CD4-positive, alpha-beta T cell (primary cell): ENCODE measurements at regions not wholly inside any gene's neighbourhood (a gene's known extent, or its start where the extent isn't known, plus 50 kb on each side); places are given as distances from the start of the nearest gene placed in this dataset.
"Not testable (repeated sequence)": the region's sequence is repeated elsewhere in the genome, so short reads cannot be mapped to it uniquely, and the experiment has no call there.

Experiments
- ATAC-seq: fragments of 200-7000 bp; cut with Tn5 transposase; one replicate; pipeline ENCODE4 v1.10.0; 2022; ENCODE audit warnings: mild to moderate bottlenecking; ENCODE audit not compliant: poor library complexity
- CTCF ChIA-PET: fragments of 350-600 bp; sonication (Branson Sonifier 250); formaldehyde crosslinking; loops from one replicate; lab custom pipeline; 2021; ENCODE audit warnings: antibody characterized with exemption, inconsistent platforms; lab: Charles Lee
- POLR2A ChIA-PET: fragments of 350-600 bp; sonication (Branson Sonifier 250); formaldehyde crosslinking; loops from one replicate; lab custom pipeline; 2021; ENCODE audit warnings: antibody characterized with exemption, inconsistent platforms; lab: Charles Lee
- DNase-seq, 14 experiments: peaks; one replicate each; pipeline ENCODE4 v3.0.0-alpha.2; 2013 to 2020; ENCODE audit warnings: mixed read lengths in 2 of 14
- H3K27ac ChIP-seq, 2 donors: one replicate each; pipeline versions ENCODE4 v1.5.1 to v1.7.0; 2013; ENCODE audit warnings: low read length in 2 of 2, low read depth in 1 of 2, mild to moderate bottlenecking in 1 of 2
- H3K27me3 ChIP-seq, 2 experiments: 1 replicate in 1 of 2; 2 replicates in 1 of 2; pipeline versions ENCODE4 v1.6.1 to v1.7.0; 2013; ENCODE audit warnings: low read length in 2 of 2, control low read depth in 1 of 2, mild to moderate bottlenecking in 1 of 2, moderate library complexity in 1 of 2; ENCODE audit not compliant: insufficient read depth in 2 of 2, control insufficient read depth in 1 of 2
- H3K36me3 ChIP-seq: one replicate; pipeline ENCODE4 v1.6.1; 2013; ENCODE audit warnings: low read length, control low read depth; ENCODE audit not compliant: insufficient read depth
- H3K4me1 ChIP-seq: one replicate; pipeline ENCODE4 v1.6.1; 2013; ENCODE audit warnings: low read length, control low read depth; ENCODE audit not compliant: insufficient read depth
- H3K4me3 ChIP-seq: one replicate; pipeline ENCODE4 v1.5.1; 2013; ENCODE audit warnings: mild to moderate bottlenecking, low read length, moderate library complexity
- H3K9me3 ChIP-seq, 2 experiments: 1 replicate in 1 of 2; 2 replicates in 1 of 2; pipeline versions ENCODE4 v1.6.1 to v1.7.0; 2013; ENCODE audit warnings: low read length in 2 of 2, mild to moderate bottlenecking in 2 of 2, control low read depth in 1 of 2, moderate library complexity in 1 of 2; ENCODE audit not compliant: control insufficient read depth in 1 of 2, insufficient read depth in 1 of 2
- H3K27ac Mint-ChIP-seq: one replicate; pipeline ENCODE4 v1.8.0; 2020; ENCODE audit warnings: mixed read lengths
- H3K27me3 Mint-ChIP-seq: one replicate; pipeline ENCODE4 v1.8.0; 2021; ENCODE audit warnings: mixed read lengths
- H3K36me3 Mint-ChIP-seq: one replicate; pipeline ENCODE4 v1.8.0; 2021; ENCODE audit warnings: low read depth, mixed read lengths
- H3K4me1 Mint-ChIP-seq: one replicate; pipeline ENCODE4 v1.8.0; 2021; ENCODE audit warnings: low read depth, mixed read lengths
- H3K4me3 Mint-ChIP-seq: one replicate; pipeline ENCODE4 v1.8.0; 2020; ENCODE audit warnings: mild to moderate bottlenecking, mixed read lengths
- H3K9me3 Mint-ChIP-seq: one replicate; pipeline ENCODE4 v1.8.0; 2020; ENCODE audit warnings: mixed read lengths
- CTCF ChIP-seq: fragments of 200-600 bp; IDR thresholded peaks from one replicate; pipeline ENCODE4 v1.8.0; 2022; ENCODE audit warnings: antibody characterized with exemption, mild to moderate bottlenecking
- intact Hi-C, 2 experiments: fragments of 100-400 bp; cut with DNase I in 1 of 2; cut with micrococcal nuclease in 1 of 2; formaldehyde crosslinking; loops; one replicate each; pipeline versions ENCODE4 v1.15.1 to v1.9.0; 2023 to 2025; cut with DNase I, micrococcal nuclease

- Mint-ChIP-seq H3K9me3 (no peaks in the 10 kb centered on the region), H3K4me1 (no peaks in the 10 kb centered on the region), H3K4me3 (no peak overlapping the region), H3K27me3 (no peaks in the 10 kb centered on the region), H3K36me3 (no peaks in the 10 kb centered on the region), H3K27ac (no peak overlapping the region)
- POLR2A ChIA-PET = no interaction called here
- H3K9me3 ChIP-seq = no peaks in the 10 kb centered on the region
- TF ChIP-seq CTCF = no peak
- intact Hi-C loops = no loop called here
- no peaks in the 10 kb centered on the region for H3K27me3 ChIP-seq
- ATAC-seq (no peak), DNase-seq (no peak)
- no peak overlapping the region for H3K4me3 ChIP-seq
- no peaks in the 10 kb centered on the region for H3K36me3 ChIP-seq
- H3K4me1 ChIP-seq = no peaks in the 10 kb centered on the region
- CTCF ChIA-PET = no interaction called here
- H3K27ac ChIP-seq = no peak overlapping the region
These were observed 67.2 kb upstream of the TGFBR2 start for GRCh38 chr3:30539206-30539605.

DNA sequence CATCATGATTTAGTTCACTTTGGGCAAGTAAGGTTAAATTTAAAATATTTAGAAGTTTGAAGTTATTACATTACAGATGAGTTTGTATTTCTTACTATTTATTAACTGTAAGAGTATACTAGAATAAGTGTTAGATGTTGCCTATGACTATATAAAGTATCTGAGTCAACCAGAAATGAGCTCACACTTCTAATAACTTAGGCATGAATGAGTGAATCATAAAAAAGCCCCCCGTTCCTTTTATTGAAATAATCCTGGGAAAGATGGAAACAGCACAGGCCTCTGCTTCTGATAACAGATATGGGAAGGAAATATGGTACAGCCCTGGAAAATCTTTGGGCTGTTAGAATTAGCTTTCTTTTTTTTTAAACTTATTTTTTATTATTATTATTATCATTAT is 66.6 kb upstream of the TGFBR2 start:
- ChIA-PET POLR2A (no interaction called here), CTCF (no interaction called here)
- no peaks in the 10 kb centered on the region for H3K36me3 ChIP-seq
- H3K27me3 Mint-ChIP-seq = no peaks in the 10 kb centered on the region
- no peak for TF ChIP-seq CTCF
- no peaks in the 10 kb centered on the region for H3K36me3 Mint-ChIP-seq
- DNase-seq = no peak
- H3K4me3 ChIP-seq = no peak overlapping the region
- no peak overlapping the region for H3K27ac Mint-ChIP-seq
- H3K9me3 Mint-ChIP-seq = no peaks in the 10 kb centered on the region
- no peak overlapping the region for H3K27ac ChIP-seq
- intact Hi-C loops = no loop called here
- H3K4me1 Mint-ChIP-seq = no peaks in the 10 kb centered on the region
- no peak overlapping the region for H3K4me3 Mint-ChIP-seq
- no peaks in the 10 kb centered on the region for H3K9me3 ChIP-seq
- ATAC-seq = no peak
- no peaks in the 10 kb centered on the region for H3K4me1 ChIP-seq
- H3K27me3 ChIP-seq = no peaks in the 10 kb centered on the region

DNA sequence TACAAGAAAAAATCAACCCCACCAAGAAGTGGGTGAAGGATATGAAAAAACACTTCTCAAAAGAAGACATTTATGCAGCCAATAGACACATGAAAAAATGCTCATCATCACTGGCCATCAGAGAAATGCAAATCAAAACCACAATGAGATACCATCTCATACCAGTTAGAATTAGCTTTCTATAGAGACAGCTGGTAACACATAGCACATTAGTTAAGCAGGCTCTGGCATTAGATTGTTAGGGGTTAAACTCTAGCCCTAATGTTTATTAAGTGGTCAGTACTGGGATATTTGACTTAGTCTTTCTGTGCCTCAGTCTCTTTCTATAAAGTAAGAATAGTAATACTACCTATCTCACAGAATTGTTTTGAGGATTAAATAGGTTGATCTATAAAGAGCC is 65.2 kb upstream of the TGFBR2 start:
- POLR2A ChIA-PET, H3K27me3 Mint-ChIP-seq, CTCF ChIA-PET, ATAC-seq, H3K9me3 Mint-ChIP-seq, H3K27ac ChIP-seq, H3K27ac Mint-ChIP-seq, H3K27me3 ChIP-seq, H3K4me3 Mint-ChIP-seq, intact Hi-C loops, H3K36me3 ChIP-seq, H3K9me3 ChIP-seq, H3K4me3 ChIP-seq, DNase-seq, H3K4me1 Mint-ChIP-seq, H3K36me3 Mint-ChIP-seq, H3K4me1 ChIP-seq: not testable (repeated sequence)

DNA sequence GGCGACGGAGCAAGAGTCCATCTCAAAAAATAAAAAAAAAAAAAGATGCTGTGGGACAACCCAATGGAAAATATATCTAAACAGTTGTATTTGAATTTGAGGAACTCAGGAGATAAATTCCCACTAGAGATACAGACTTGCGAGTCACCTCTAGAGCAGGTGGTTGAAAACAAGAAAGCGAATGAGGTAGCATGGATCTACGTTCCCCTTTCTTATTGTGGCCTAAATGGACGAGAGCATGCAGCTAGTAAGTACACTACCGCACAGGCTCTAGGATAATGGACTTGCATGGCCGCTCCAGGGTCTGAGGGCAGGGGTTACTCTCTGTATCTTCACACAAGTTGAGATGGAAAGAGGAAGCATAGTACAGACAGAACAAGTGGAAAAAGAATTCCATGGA is 63.5 kb upstream of the TGFBR2 start:
- POLR2A ChIA-PET = interaction anchor here (0.6 kb wide), 1 partner anchor 117 kb away, joined by 4 read pairs; no protein-coding TSS in a partner anchor
- no peaks in the 10 kb centered on the region for H3K9me3 ChIP-seq
- ATAC-seq (no peak), DNase-seq (no peak)
- TF ChIP-seq CTCF = no peak
- Mint-ChIP-seq H3K27me3 (no peaks in the 10 kb centered on the region), H3K9me3 (no peaks in the 10 kb centered on the region), H3K4me3 (no peak overlapping the region), H3K36me3 (no peaks in the 10 kb centered on the region), H3K27ac (no peak overlapping the region), H3K4me1 (no peaks in the 10 kb centered on the region)
- H3K27ac ChIP-seq = no peak overlapping the region
- no peak overlapping the region for H3K4me3 ChIP-seq
- intact Hi-C loops = no loop called here
- H3K36me3 ChIP-seq = no peaks in the 10 kb centered on the region
- CTCF ChIA-PET = interaction anchor here (1.0 to 1.1 kb wide), 2 partner anchors 9 to 183 kb away, joined by 3 read pairs; no protein-coding TSS in a partner anchor
- H3K4me1 ChIP-seq = no peaks in the 10 kb centered on the region
- H3K27me3 ChIP-seq = no peaks in the 10 kb centered on the region
